WTC11 (cell line): ENCODE measurements at regions not wholly inside any gene's neighbourhood (a gene's known extent, or its start where the extent isn't known, plus 50 kb on each side); places are given as distances from the start of the nearest gene placed in this dataset.
"Not testable (repeated sequence)": the region's sequence is repeated elsewhere in the genome, so short reads cannot be mapped to it uniquely, and the experiment has no call there.

Experiments used
- ATAC-seq: fragments of 200-7000 bp; cut with Tn5 transposase; 2 replicates; pipeline ENCODE4 v1.10.0; 2021; ENCODE audit warnings: mild to moderate bottlenecking, moderate library complexity
- CTCF ChIA-PET: fragments of 300-600 bp; sonication (Branson Sonifier 250); formaldehyde crosslinking; loops from one replicate; lab custom pipeline; 2021; ENCODE audit warnings: antibody characterized with exemption; lab: Charles Lee
- POLR2A ChIA-PET: fragments of 350-600 bp; sonication (Branson Sonifier 250); formaldehyde crosslinking; loops from one replicate; lab custom pipeline; 2021; ENCODE audit warnings: antibody characterized with exemption; lab: Charles Lee
- DNase-seq: peaks from one replicate; pipeline ENCODE4 v3.0.0; 2021; ENCODE audit warnings: low spot score
- H3K27ac Mint-ChIP-seq: 2 replicates; pipeline ENCODE4 v1.8.0; 2021; ENCODE audit warnings: mixed read lengths
- H3K27me3 Mint-ChIP-seq: 2 replicates; pipeline ENCODE4 v1.8.0; 2021; ENCODE audit warnings: low read depth, mild to moderate bottlenecking, moderate library complexity, mixed read lengths
- H3K36me3 Mint-ChIP-seq: 2 replicates; pipeline ENCODE4 v1.8.0; 2021; ENCODE audit warnings: mixed read lengths
- H3K4me1 Mint-ChIP-seq: 2 replicates; pipeline ENCODE4 v1.8.0; 2022; ENCODE audit warnings: mixed read lengths
- H3K4me3 Mint-ChIP-seq: 2 replicates; pipeline ENCODE4 v1.8.0; 2021; ENCODE audit warnings: mild to moderate bottlenecking, moderate library complexity, mixed read lengths
- H3K9me3 Mint-ChIP-seq: 2 replicates; pipeline ENCODE4 v1.8.0; 2021; ENCODE audit warnings: mixed read lengths
- CBFB ChIP-seq: sonication (generic); formaldehyde crosslinking; IDR thresholded peaks from 2 replicates; pipeline ENCODE4 v1.8.1; 2022; ENCODE audit warnings: mild to moderate bottlenecking, low read depth, missing genetic modification reagents
- CREB1 ChIP-seq: sonication (generic); formaldehyde crosslinking; IDR thresholded peaks from 2 replicates; pipeline ENCODE4 v1.8.0; 2023; ENCODE audit warnings: mild to moderate bottlenecking, missing genetic modification reagents
- NR2C2 ChIP-seq: sonication (generic); formaldehyde crosslinking; IDR thresholded peaks from 2 replicates; pipeline ENCODE4 v1.8.0; 2022; ENCODE audit warnings: mild to moderate bottlenecking, missing genetic modification reagents
- SMAD4 ChIP-seq: sonication (generic); formaldehyde crosslinking; IDR thresholded peaks from 2 replicates; pipeline ENCODE4 v1.8.0; 2022; ENCODE audit warnings: mild to moderate bottlenecking, missing genetic modification reagents
- TEAD4 ChIP-seq: sonication (generic); formaldehyde crosslinking; IDR thresholded peaks from 2 replicates; pipeline ENCODE4 v1.8.0; 2022; ENCODE audit warnings: mild to moderate bottlenecking, missing genetic modification reagents
- ZNF121 ChIP-seq: sonication (generic); formaldehyde crosslinking; IDR thresholded peaks from 2 replicates; pipeline ENCODE4 v1.8.0; 2023; ENCODE audit warnings: missing genetic modification reagents
- ZNF219 ChIP-seq: sonication (generic); formaldehyde crosslinking; IDR thresholded peaks from 2 replicates; pipeline ENCODE4 v1.8.0; 2023; ENCODE audit warnings: missing genetic modification reagents, mild to moderate bottlenecking, borderline replicate concordance
- ZNF232 ChIP-seq: sonication (generic); formaldehyde crosslinking; IDR thresholded peaks from 2 replicates; pipeline ENCODE4 v1.8.0; 2022; ENCODE audit warnings: mild to moderate bottlenecking, missing genetic modification reagents
- ZNF396 ChIP-seq: fragments of 250-450 bp; sonication (Bioruptor Pico); IDR thresholded peaks from 2 replicates; pipeline ENCODE4 v1.8.0; 2021; ENCODE audit warnings: mild to moderate bottlenecking, moderate library complexity, borderline replicate concordance
- ZNF671 ChIP-seq: fragments of 250-450 bp; sonication (Bioruptor Pico); IDR thresholded peaks from 2 replicates; pipeline ENCODE4 v1.8.0; 2021; ENCODE audit warnings: mild to moderate bottlenecking
- TF ChIP-seq, protein P1 (sequence below): sonication (generic); formaldehyde crosslinking; IDR thresholded peaks from 2 replicates; pipeline ENCODE4 v1.8.1; 2023; ENCODE audit warnings: mild to moderate bottlenecking, missing genetic modification reagents, moderate library complexity
- TF ChIP-seq, protein P2 (sequence below): sonication (generic); formaldehyde crosslinking; IDR thresholded peaks from 2 replicates; pipeline ENCODE4 v1.8.1; 2023; ENCODE audit warnings: mild to moderate bottlenecking, missing genetic modification reagents, moderate library complexity
- TF ChIP-seq, protein P3 (sequence below): sonication (generic); formaldehyde crosslinking; IDR thresholded peaks from 2 replicates; pipeline ENCODE4 v1.8.1; 2023; ENCODE audit warnings: mild to moderate bottlenecking, moderate library complexity, missing genetic modification reagents
- TF ChIP-seq, protein P4 (sequence below): sonication (generic); formaldehyde crosslinking; IDR thresholded peaks from 2 replicates; pipeline ENCODE4 v1.8.1; 2023; ENCODE audit warnings: mild to moderate bottlenecking, missing genetic modification reagents, borderline replicate concordance
- TF ChIP-seq, protein P5 (sequence below): sonication (generic); formaldehyde crosslinking; IDR thresholded peaks from 2 replicates; pipeline ENCODE4 v1.8.1; 2022; ENCODE audit warnings: mild to moderate bottlenecking, missing genetic modification reagents, moderate library complexity, borderline replicate concordance
- TF ChIP-seq, protein P6 (sequence below): sonication (generic); formaldehyde crosslinking; IDR thresholded peaks from 2 replicates; pipeline ENCODE4 v1.8.1; 2022; ENCODE audit warnings: mild to moderate bottlenecking, moderate library complexity, missing genetic modification reagents
- TF ChIP-seq, protein P7 (sequence below): sonication (generic); formaldehyde crosslinking; IDR thresholded peaks from 2 replicates; pipeline ENCODE4 v1.8.0; 2022; ENCODE audit warnings: mild to moderate bottlenecking, missing genetic modification reagents
- TF ChIP-seq, protein P8 (sequence below): fragments of 250-450 bp; sonication (Bioruptor Pico); IDR thresholded peaks from 2 replicates; pipeline ENCODE4 v1.9.0; 2021; ENCODE audit warnings: mild to moderate bottlenecking

DNA sequence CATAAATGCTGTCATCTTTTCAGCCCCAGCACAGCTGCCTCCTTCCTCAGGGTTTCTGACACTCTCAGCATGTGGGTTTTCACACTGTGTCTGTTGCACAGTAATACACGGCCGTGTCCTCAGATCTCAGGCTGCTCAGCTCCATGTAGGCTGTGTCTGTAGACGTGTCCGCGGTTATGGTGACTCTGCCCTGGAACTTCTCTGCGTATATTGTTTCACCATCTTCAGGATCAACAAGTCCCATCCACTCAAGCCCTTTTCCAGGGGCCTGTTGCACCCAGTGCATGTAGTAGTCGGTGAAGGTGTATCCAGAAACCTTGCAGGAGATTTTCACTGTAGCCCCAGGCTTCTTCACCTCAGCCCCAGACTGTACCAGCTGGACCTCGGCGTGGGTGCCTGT is 1210.6 kb downstream of the TMEM121 start (continued):
- TF ChIP-seq, protein P1, sequence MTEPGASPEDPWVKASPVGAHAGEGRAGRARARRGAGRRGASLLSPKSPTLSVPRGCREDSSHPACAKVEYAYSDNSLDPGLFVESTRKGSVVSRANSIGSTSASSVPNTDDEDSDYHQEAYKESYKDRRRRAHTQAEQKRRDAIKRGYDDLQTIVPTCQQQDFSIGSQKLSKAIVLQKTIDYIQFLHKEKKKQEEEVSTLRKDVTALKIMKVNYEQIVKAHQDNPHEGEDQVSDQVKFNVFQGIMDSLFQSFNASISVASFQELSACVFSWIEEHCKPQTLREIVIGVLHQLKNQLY (CRISPR knock-in tag), result no peak
- TF ChIP-seq CBFB (CRISPR knock-in tag) (no peak), ZNF219 (no peak), SMAD4 (no peak)
- TF ChIP-seq, protein P2, sequence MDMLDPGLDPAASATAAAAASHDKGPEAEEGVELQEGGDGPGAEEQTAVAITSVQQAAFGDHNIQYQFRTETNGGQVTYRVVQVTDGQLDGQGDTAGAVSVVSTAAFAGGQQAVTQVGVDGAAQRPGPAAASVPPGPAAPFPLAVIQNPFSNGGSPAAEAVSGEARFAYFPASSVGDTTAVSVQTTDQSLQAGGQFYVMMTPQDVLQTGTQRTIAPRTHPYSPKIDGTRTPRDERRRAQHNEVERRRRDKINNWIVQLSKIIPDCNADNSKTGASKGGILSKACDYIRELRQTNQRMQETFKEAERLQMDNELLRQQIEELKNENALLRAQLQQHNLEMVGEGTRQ (CRISPR knock-in tag), result no peak

DNA sequence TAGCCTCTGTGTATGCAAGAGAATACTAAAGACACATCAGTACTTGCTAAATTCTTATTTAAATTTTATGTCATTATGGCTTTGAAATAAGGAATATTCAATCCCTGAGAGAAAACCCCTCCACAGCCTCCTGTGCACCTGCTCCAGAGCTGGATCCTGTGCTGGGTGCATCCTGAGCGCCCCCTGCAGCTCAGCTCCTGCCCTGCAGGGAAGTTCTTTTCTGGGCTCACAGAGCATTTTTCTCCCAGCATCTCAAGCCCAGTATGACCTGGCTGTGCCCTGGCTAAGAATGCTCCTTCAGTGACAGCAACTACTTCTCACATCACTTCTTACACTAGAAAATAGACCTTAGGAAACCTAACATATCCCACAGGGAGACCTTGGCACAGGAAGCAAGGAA is 1211.7 kb downstream of the TMEM121 start:
- TF ChIP-seq, protein P3, sequence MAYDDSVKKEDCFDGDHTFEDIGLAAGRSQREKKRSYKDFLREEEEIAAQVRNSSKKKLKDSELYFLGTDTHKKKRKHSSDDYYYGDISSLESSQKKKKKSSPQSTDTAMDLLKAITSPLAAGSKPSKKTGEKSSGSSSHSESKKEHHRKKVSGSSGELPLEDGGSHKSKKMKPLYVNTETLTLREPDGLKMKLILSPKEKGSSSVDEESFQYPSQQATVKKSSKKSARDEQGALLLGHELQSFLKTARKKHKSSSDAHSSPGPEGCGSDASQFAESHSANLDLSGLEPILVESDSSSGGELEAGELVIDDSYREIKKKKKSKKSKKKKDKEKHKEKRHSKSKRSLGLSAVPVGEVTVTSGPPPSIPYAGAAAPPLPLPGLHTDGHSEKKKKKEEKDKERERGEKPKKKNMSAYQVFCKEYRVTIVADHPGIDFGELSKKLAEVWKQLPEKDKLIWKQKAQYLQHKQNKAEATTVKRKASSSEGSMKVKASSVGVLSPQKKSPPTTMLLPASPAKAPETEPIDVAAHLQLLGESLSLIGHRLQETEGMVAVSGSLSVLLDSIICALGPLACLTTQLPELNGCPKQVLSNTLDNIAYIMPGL (CRISPR knock-in tag), result no peak
- TF ChIP-seq ZNF396 (CRISPR knock-in tag), result no peak
- TF ChIP-seq, protein P4, sequence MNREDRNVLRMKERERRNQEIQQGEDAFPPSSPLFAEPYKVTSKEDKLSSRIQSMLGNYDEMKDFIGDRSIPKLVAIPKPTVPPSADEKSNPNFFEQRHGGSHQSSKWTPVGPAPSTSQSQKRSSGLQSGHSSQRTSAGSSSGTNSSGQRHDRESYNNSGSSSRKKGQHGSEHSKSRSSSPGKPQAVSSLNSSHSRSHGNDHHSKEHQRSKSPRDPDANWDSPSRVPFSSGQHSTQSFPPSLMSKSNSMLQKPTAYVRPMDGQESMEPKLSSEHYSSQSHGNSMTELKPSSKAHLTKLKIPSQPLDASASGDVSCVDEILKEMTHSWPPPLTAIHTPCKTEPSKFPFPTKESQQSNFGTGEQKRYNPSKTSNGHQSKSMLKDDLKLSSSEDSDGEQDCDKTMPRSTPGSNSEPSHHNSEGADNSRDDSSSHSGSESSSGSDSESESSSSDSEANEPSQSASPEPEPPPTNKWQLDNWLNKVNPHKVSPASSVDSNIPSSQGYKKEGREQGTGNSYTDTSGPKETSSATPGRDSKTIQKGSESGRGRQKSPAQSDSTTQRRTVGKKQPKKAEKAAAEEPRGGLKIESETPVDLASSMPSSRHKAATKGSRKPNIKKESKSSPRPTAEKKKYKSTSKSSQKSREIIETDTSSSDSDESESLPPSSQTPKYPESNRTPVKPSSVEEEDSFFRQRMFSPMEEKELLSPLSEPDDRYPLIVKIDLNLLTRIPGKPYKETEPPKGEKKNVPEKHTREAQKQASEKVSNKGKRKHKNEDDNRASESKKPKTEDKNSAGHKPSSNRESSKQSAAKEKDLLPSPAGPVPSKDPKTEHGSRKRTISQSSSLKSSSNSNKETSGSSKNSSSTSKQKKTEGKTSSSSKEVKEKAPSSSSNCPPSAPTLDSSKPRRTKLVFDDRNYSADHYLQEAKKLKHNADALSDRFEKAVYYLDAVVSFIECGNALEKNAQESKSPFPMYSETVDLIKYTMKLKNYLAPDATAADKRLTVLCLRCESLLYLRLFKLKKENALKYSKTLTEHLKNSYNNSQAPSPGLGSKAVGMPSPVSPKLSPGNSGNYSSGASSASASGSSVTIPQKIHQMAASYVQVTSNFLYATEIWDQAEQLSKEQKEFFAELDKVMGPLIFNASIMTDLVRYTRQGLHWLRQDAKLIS (CRISPR knock-in tag), result no peak
- TF ChIP-seq, protein P5, sequence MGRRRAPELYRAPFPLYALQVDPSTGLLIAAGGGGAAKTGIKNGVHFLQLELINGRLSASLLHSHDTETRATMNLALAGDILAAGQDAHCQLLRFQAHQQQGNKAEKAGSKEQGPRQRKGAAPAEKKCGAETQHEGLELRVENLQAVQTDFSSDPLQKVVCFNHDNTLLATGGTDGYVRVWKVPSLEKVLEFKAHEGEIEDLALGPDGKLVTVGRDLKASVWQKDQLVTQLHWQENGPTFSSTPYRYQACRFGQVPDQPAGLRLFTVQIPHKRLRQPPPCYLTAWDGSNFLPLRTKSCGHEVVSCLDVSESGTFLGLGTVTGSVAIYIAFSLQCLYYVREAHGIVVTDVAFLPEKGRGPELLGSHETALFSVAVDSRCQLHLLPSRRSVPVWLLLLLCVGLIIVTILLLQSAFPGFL (CRISPR knock-in tag), result no peak
- TF ChIP-seq TEAD4 (CRISPR knock-in tag), result no peak
- TF ChIP-seq CREB1, result no peak
- no peak for TF ChIP-seq NR2C2 (CRISPR knock-in tag)
- TF ChIP-seq, protein P6, sequence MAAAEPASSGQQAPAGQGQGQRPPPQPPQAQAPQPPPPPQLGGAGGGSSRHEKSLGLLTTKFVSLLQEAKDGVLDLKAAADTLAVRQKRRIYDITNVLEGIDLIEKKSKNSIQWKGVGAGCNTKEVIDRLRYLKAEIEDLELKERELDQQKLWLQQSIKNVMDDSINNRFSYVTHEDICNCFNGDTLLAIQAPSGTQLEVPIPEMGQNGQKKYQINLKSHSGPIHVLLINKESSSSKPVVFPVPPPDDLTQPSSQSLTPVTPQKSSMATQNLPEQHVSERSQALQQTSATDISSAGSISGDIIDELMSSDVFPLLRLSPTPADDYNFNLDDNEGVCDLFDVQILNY (CRISPR knock-in tag), result no peak
- TF ChIP-seq, protein P7, sequence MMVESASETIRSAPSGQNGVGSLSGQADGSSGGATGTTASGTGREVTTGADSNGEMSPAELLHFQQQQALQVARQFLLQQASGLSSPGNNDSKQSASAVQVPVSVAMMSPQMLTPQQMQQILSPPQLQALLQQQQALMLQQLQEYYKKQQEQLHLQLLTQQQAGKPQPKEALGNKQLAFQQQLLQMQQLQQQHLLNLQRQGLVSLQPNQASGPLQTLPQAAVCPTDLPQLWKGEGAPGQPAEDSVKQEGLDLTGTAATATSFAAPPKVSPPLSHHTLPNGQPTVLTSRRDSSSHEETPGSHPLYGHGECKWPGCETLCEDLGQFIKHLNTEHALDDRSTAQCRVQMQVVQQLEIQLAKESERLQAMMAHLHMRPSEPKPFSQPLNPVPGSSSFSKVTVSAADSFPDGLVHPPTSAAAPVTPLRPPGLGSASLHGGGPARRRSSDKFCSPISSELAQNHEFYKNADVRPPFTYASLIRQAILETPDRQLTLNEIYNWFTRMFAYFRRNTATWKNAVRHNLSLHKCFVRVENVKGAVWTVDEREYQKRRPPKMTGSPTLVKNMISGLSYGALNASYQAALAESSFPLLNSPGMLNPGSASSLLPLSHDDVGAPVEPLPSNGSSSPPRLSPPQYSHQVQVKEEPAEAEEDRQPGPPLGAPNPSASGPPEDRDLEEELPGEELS, result no peak
- no peak for TF ChIP-seq ZNF671 (CRISPR knock-in tag)
- TF ChIP-seq, protein P8, sequence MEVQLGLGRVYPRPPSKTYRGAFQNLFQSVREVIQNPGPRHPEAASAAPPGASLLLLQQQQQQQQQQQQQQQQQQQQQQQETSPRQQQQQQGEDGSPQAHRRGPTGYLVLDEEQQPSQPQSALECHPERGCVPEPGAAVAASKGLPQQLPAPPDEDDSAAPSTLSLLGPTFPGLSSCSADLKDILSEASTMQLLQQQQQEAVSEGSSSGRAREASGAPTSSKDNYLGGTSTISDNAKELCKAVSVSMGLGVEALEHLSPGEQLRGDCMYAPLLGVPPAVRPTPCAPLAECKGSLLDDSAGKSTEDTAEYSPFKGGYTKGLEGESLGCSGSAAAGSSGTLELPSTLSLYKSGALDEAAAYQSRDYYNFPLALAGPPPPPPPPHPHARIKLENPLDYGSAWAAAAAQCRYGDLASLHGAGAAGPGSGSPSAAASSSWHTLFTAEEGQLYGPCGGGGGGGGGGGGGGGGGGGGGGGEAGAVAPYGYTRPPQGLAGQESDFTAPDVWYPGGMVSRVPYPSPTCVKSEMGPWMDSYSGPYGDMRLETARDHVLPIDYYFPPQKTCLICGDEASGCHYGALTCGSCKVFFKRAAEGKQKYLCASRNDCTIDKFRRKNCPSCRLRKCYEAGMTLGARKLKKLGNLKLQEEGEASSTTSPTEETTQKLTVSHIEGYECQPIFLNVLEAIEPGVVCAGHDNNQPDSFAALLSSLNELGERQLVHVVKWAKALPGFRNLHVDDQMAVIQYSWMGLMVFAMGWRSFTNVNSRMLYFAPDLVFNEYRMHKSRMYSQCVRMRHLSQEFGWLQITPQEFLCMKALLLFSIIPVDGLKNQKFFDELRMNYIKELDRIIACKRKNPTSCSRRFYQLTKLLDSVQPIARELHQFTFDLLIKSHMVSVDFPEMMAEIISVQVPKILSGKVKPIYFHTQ (CRISPR knock-in tag), result no peak
- TF ChIP-seq ZNF232 (CRISPR knock-in tag), result no peak
- TF ChIP-seq ZNF121 (CRISPR knock-in tag), result no peak

DNA sequence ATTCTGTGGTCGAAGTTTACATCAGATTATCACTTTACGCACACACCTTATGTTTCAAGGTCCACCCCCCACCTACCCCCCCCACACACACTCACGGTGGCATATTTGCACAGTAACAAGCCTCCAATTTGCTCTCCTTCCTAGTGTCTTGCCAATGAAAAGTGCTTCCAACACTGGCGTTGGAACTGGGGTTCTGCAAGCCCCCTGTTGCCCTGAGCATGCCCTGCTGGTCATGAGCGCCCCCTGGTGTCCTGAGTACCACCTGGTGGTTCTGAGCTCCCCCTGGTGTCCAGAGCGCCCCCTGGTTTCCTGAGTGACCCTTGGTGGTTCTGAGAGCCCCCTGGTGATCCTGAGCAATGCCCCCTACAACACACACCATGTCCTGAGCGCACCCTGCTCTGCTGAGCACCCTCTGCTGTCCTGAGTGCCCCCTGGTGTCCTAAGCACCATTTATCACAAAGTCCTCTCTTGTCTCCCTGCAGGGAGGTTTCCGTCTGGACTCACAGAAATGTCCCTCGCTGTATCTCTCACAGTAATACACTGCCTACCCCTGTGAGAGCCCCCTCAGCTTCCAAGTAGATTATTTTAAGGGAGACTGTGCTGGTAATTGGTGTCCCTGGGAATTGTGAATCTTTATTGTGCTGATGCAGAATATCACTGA is 1212.3 kb downstream of the TMEM121 start:
- CTCF ChIA-PET, DNase-seq, H3K36me3 Mint-ChIP-seq, H3K9me3 Mint-ChIP-seq, POLR2A ChIA-PET, ATAC-seq, H3K27me3 Mint-ChIP-seq, H3K4me3 Mint-ChIP-seq, H3K4me1 Mint-ChIP-seq, H3K27ac Mint-ChIP-seq: not testable (repeated sequence)

More for the DNA sequence above, 1211.7 kb downstream of the TMEM121 start:
- Mint-ChIP-seq H3K9me3 (no peaks in the 10 kb centered on the region), H3K27me3 (no peaks in the 10 kb centered on the region), H3K36me3 (no peaks in the 10 kb centered on the region), H3K4me1 (no peaks in the 10 kb centered on the region), H3K27ac (no peak overlapping the region), H3K4me3 (no peak overlapping the region)
- ATAC-seq, result no peak
- POLR2A ChIA-PET, result no interaction called here
- CTCF ChIA-PET, result no interaction called here
- DNase-seq, result no peak
